ENCODE measurements at regions not wholly inside any gene's neighbourhood (a gene's known extent, or its start where the extent isn't known, plus 50 kb on each side); places are given as distances from the start of the nearest gene placed in this dataset.

GRCh38 chr4:136750897-136751296 lies 781.4 kb downstream of the PCDH18 start:
- no peak for TF ChIP-seq CTCF (IDR thresholded peaks at IDR 0.05; ENCODE audit: low read length)
- TF ChIP-seq EZH2 (IDR thresholded peaks at IDR 0.05; ENCODE audit: borderline replicate concordance, low read length) = no peak

GRCh38 chr4:136749989-136750388 lies 782.3 kb downstream of the PCDH18 start:
- no peaks in the 10 kb centered on the region for H3K4me1 ChIP-seq (ENCODE audit: insufficient read depth, low read length, severe bottlenecking)
- no peaks in the 10 kb centered on the region for H3K9me3 ChIP-seq (ENCODE audit: low read length)
- no peaks in the 10 kb centered on the region for H3K27me3 ChIP-seq (ENCODE audit: insufficient read depth, low read length)
- TF ChIP-seq CTCF (IDR thresholded peaks at IDR 0.05; ENCODE audit: low read length) = no peak
- TF ChIP-seq EZH2 (IDR thresholded peaks at IDR 0.05; ENCODE audit: borderline replicate concordance, low read length) = no peak
- H3F3A ChIP-seq (ENCODE audit: insufficient read depth, low read length) = no peaks in the 10 kb centered on the region
- no peak overlapping the region for H2AFZ ChIP-seq (ENCODE audit: low read length)
- H3K79me2 ChIP-seq (ENCODE audit: insufficient read depth, low read length) = no peaks in the 10 kb centered on the region
- H3K4me3 ChIP-seq (ENCODE audit: low read depth, low read length, poor library complexity, severe bottlenecking) = no peak overlapping the region
- H3K9me2 ChIP-seq (ENCODE audit: low read depth, low read length) = no peaks in the 10 kb centered on the region
- H3K4me2 ChIP-seq (ENCODE audit: low read length) = no peak overlapping the region
- H4K20me1 ChIP-seq (ENCODE audit: insufficient read depth, low read length) = no peaks in the 10 kb centered on the region
- no peaks in the 10 kb centered on the region for H3K36me3 ChIP-seq (ENCODE audit: insufficient read depth, low read length)
- H3K27ac ChIP-seq (ENCODE audit: low read depth, low read length, poor library complexity, severe bottlenecking) = no peak overlapping the region
- no peak overlapping the region for H3K9ac ChIP-seq (ENCODE audit: low read length)

More at GRCh38 chr4:136750897-136751296, 781.4 kb downstream of the PCDH18 start:
- H3F3A ChIP-seq (ENCODE audit: insufficient read depth, low read length) = no peaks in the 10 kb centered on the region
- H3K79me2 ChIP-seq (ENCODE audit: insufficient read depth, low read length) = no peaks in the 10 kb centered on the region
- no peak overlapping the region for H3K4me2 ChIP-seq (ENCODE audit: low read length)
- H3K9me3 ChIP-seq (ENCODE audit: low read length) = no peaks in the 10 kb centered on the region
- no peaks in the 10 kb centered on the region for H3K9me2 ChIP-seq (ENCODE audit: low read depth, low read length)
- H3K9ac ChIP-seq (ENCODE audit: low read length) = no peak overlapping the region
- no peak overlapping the region for H3K4me3 ChIP-seq (ENCODE audit: low read depth, low read length, poor library complexity, severe bottlenecking)
- no peak overlapping the region for H3K27ac ChIP-seq (ENCODE audit: low read depth, low read length, poor library complexity, severe bottlenecking)
- H2AFZ ChIP-seq (ENCODE audit: low read length) = no peak overlapping the region
- no peaks in the 10 kb centered on the region for H3K27me3 ChIP-seq (ENCODE audit: insufficient read depth, low read length)
- no peaks in the 10 kb centered on the region for H4K20me1 ChIP-seq (ENCODE audit: insufficient read depth, low read length)
- H3K4me1 ChIP-seq (ENCODE audit: insufficient read depth, low read length, severe bottlenecking) = no peaks in the 10 kb centered on the region
- no peaks in the 10 kb centered on the region for H3K36me3 ChIP-seq (ENCODE audit: insufficient read depth, low read length)

- TF ChIP-seq EZH2 (IDR thresholded peaks at IDR 0.05; ENCODE audit: borderline replicate concordance, low read length) (no peak), CTCF (IDR thresholded peaks at IDR 0.05; ENCODE audit: low read length) (no peak)
Observed at GRCh38 chr4:136748773-136749172, 783.5 kb downstream of the PCDH18 start.

More at GRCh38 chr4:136748773-136749172, 783.5 kb downstream of the PCDH18 start:
- H3K79me2 ChIP-seq (ENCODE audit: insufficient read depth, low read length) = no peaks in the 10 kb centered on the region
- no peaks in the 10 kb centered on the region for H4K20me1 ChIP-seq (ENCODE audit: insufficient read depth, low read length)
- no peak overlapping the region for H3K9ac ChIP-seq (ENCODE audit: low read length)
- no peak overlapping the region for H3K27ac ChIP-seq (ENCODE audit: low read depth, low read length, poor library complexity, severe bottlenecking)
- no peaks in the 10 kb centered on the region for H3K4me1 ChIP-seq (ENCODE audit: insufficient read depth, low read length, severe bottlenecking)
- no peak overlapping the region for H3K4me3 ChIP-seq (ENCODE audit: low read depth, low read length, poor library complexity, severe bottlenecking)
- H3K9me3 ChIP-seq (ENCODE audit: low read length) = no peaks in the 10 kb centered on the region
- H3K9me2 ChIP-seq (ENCODE audit: low read depth, low read length) = no peaks in the 10 kb centered on the region
- no peak overlapping the region for H2AFZ ChIP-seq (ENCODE audit: low read length)
- no peak overlapping the region for H3K4me2 ChIP-seq (ENCODE audit: low read length)
- H3K36me3 ChIP-seq (ENCODE audit: insufficient read depth, low read length) = no peaks in the 10 kb centered on the region
- H3F3A ChIP-seq (ENCODE audit: insufficient read depth, low read length) = no peaks in the 10 kb centered on the region
- H3K27me3 ChIP-seq (ENCODE audit: insufficient read depth, low read length) = no peaks in the 10 kb centered on the region

Measured in OCI-LY1 (cell line).